Astrocyte (in vitro differentiated cells and primary cell): ENCODE measurements at regions not wholly inside any gene's neighbourhood (a gene's known extent, or its start where the extent isn't known, plus 50 kb on each side); places are given as distances from the start of the nearest gene placed in this dataset.

ENCODE experiments used
- DNase-seq: peaks from one replicate; pipeline ENCODE4 v3.0.0-alpha.2; 2010; ENCODE audit warnings: low read depth
- FAIRE-seq: peaks from 2 replicates; lab custom pipeline; 2011; peaks lifted over from hg19 to GRCh38; lab: Jason Lieb, UNC
- H2AFZ ChIP-seq: 2 replicates; pipeline ENCODE4 v1.6.0; 2012; ENCODE audit warnings: low read depth, low read length, inconsistent platforms
- H3K27ac ChIP-seq: 2 replicates; pipeline ENCODE4 v1.5.1; 2011; ENCODE audit warnings: low read depth, low read length, inconsistent platforms
- H3K27me3 ChIP-seq: 2 replicates; pipeline ENCODE4 v1.6.0; 2011; ENCODE audit warnings: low read length, inconsistent platforms; ENCODE audit not compliant: insufficient read depth
- H3K36me3 ChIP-seq: 2 replicates; pipeline ENCODE4 v1.5.1; 2011; ENCODE audit warnings: low read length, inconsistent platforms; ENCODE audit not compliant: insufficient read depth
- H3K4me1 ChIP-seq: 2 replicates; pipeline ENCODE4 v1.5.1; 2011; ENCODE audit warnings: low read length, inconsistent platforms; ENCODE audit not compliant: insufficient read depth
- H3K4me2 ChIP-seq: 2 replicates; pipeline ENCODE4 v1.6.0; 2012; ENCODE audit warnings: low read length, inconsistent platforms
- H3K4me3 ChIP-seq: 2 replicates; pipeline ENCODE4 v1.5.1; 2011; ENCODE audit warnings: low read depth, mild to moderate bottlenecking, low read length, inconsistent platforms; ENCODE audit not compliant: insufficient read depth
- H3K79me2 ChIP-seq: 2 replicates; pipeline ENCODE4 v1.6.0; 2012; ENCODE audit warnings: mild to moderate bottlenecking, low read length, inconsistent platforms; ENCODE audit not compliant: insufficient read depth
- H3K9ac ChIP-seq: 2 replicates; pipeline ENCODE4 v1.6.0; 2012; ENCODE audit warnings: mild to moderate bottlenecking, low read length, inconsistent platforms
- H3K9me3 ChIP-seq: 2 replicates; pipeline ENCODE4 v1.5.1; 2012; ENCODE audit warnings: low read depth, mild to moderate bottlenecking, low read length, inconsistent platforms; ENCODE audit not compliant: insufficient read depth
- H4K20me1 ChIP-seq: 2 replicates; pipeline ENCODE4 v1.6.0; 2012; ENCODE audit warnings: low read length, inconsistent platforms; ENCODE audit not compliant: insufficient read depth
- H3K27ac Mint-ChIP-seq: one replicate; pipeline ENCODE4 v1.8.0; 2021; ENCODE audit warnings: mild to moderate bottlenecking, mixed read lengths; ENCODE audit not compliant: unreplicated experiment
- H3K27me3 Mint-ChIP-seq: one replicate; pipeline ENCODE4 v1.8.0; 2021; ENCODE audit warnings: low read depth, mixed read lengths; ENCODE audit not compliant: unreplicated experiment
- H3K36me3 Mint-ChIP-seq: one replicate; pipeline ENCODE4 v1.8.0; 2021; ENCODE audit warnings: low read depth, mixed read lengths; ENCODE audit not compliant: unreplicated experiment
- H3K4me1 Mint-ChIP-seq: one replicate; pipeline ENCODE4 v1.8.0; 2021; ENCODE audit warnings: low read depth, mixed read lengths; ENCODE audit not compliant: unreplicated experiment
- H3K4me3 Mint-ChIP-seq: one replicate; pipeline ENCODE4 v1.8.0; 2021; ENCODE audit warnings: mild to moderate bottlenecking, moderate library complexity, mixed read lengths; ENCODE audit not compliant: unreplicated experiment
- H3K9me3 Mint-ChIP-seq: one replicate; pipeline ENCODE4 v1.8.0; 2021; ENCODE audit warnings: mild to moderate bottlenecking, mixed read lengths; ENCODE audit not compliant: unreplicated experiment
- EZH2 ChIP-seq: IDR thresholded peaks from 2 replicates; pipeline ENCODE4 v1.6.1; 2012; ENCODE audit warnings: mild to moderate bottlenecking, low read length, inconsistent platforms; ENCODE audit not compliant: insufficient read depth
- TF ChIP-seq, protein P1 (sequence below): IDR thresholded peaks from 2 replicates; pipeline ENCODE4 v1.5.1; 2011; ENCODE audit warnings: low read depth, mild to moderate bottlenecking, inconsistent platforms, low read length, moderate library complexity; ENCODE audit not compliant: insufficient read depth

GRCh38 chr9:38145526-38146053 lies 76.6 kb upstream of the SHB start:
- Mint-ChIP-seq H3K4me1 (peaks cover 37% of the 10 kb centered on the region), H3K27ac (peak overlapping the region; percentile 10), H3K36me3 (no peaks in the 10 kb centered on the region), H3K4me3 (no peak overlapping the region), H3K27me3 (no peaks in the 10 kb centered on the region), H3K9me3 (peaks cover 2% of the 10 kb centered on the region)
- Histone ChIP-seq H3K4me1 (peaks cover 30% of the 10 kb centered on the region), H2AFZ (no peak overlapping the region), H3K9me3 (no peaks in the 10 kb centered on the region), H3K27ac (no peak overlapping the region), H3K36me3 (no peaks in the 10 kb centered on the region), H3K27me3 (peaks cover 12% of the 10 kb centered on the region), H3K79me2 (no peaks in the 10 kb centered on the region), H3K9ac (no peak overlapping the region), H3K4me3 (no peak overlapping the region), H4K20me1 (no peaks in the 10 kb centered on the region), H3K4me2 (no peak overlapping the region)
- no peak for DNase-seq
- no peak for FAIRE-seq
- TF ChIP-seq, protein P1, sequence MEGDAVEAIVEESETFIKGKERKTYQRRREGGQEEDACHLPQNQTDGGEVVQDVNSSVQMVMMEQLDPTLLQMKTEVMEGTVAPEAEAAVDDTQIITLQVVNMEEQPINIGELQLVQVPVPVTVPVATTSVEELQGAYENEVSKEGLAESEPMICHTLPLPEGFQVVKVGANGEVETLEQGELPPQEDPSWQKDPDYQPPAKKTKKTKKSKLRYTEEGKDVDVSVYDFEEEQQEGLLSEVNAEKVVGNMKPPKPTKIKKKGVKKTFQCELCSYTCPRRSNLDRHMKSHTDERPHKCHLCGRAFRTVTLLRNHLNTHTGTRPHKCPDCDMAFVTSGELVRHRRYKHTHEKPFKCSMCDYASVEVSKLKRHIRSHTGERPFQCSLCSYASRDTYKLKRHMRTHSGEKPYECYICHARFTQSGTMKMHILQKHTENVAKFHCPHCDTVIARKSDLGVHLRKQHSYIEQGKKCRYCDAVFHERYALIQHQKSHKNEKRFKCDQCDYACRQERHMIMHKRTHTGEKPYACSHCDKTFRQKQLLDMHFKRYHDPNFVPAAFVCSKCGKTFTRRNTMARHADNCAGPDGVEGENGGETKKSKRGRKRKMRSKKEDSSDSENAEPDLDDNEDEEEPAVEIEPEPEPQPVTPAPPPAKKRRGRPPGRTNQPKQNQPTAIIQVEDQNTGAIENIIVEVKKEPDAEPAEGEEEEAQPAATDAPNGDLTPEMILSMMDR, result no peak
- no peak for TF ChIP-seq EZH2

GRCh38 chr9:38144421-38144820 lies 75.4 kb upstream of the SHB start:
- H3K4me2 ChIP-seq, result peak overlapping the region; percentile 72
- TF ChIP-seq EZH2, result no peak
- TF ChIP-seq, protein P1, result no peak
- no peaks in the 10 kb centered on the region for H3K36me3 ChIP-seq
- FAIRE-seq (no peak), DNase-seq (peak; percentile 86)
- H3K9me3 ChIP-seq, result no peaks in the 10 kb centered on the region
- Mint-ChIP-seq H3K4me3 (peak overlapping the region; percentile 11), H3K4me1 (peaks cover 34% of the 10 kb centered on the region), H3K27ac (peak overlapping the region; percentile 93), H3K27me3 (no peaks in the 10 kb centered on the region), H3K9me3 (peaks cover 2% of the 10 kb centered on the region), H3K36me3 (no peaks in the 10 kb centered on the region)
- peaks cover 7% of the 10 kb centered on the region for H3K27me3 ChIP-seq
- peak overlapping the region; percentile 38 for H3K27ac ChIP-seq
- no peak overlapping the region for H3K4me3 ChIP-seq
- H4K20me1 ChIP-seq, result no peaks in the 10 kb centered on the region
- H2AFZ ChIP-seq, result no peak overlapping the region
- H3K9ac ChIP-seq, result peak overlapping the region; percentile 32
- H3K4me1 ChIP-seq, result peaks cover 30% of the 10 kb centered on the region
- no peaks in the 10 kb centered on the region for H3K79me2 ChIP-seq

GRCh38 chr9:38141746-38142591 lies 72.9 kb upstream of the SHB start:
- DNase-seq (peak; percentile 91), FAIRE-seq (peak; percentile 95)
- H3K36me3 ChIP-seq, result no peaks in the 10 kb centered on the region
- H3K36me3 Mint-ChIP-seq, result no peaks in the 10 kb centered on the region
- H2AFZ ChIP-seq, result peak overlapping the region; percentile 25
- peak overlapping the region; percentile 82 for H3K27ac ChIP-seq
- H3K4me1 Mint-ChIP-seq, result peaks cover 37% of the 10 kb centered on the region
- H4K20me1 ChIP-seq, result no peaks in the 10 kb centered on the region
- H3K4me1 ChIP-seq, result peaks cover 30% of the 10 kb centered on the region
- peak overlapping the region; percentile 84 for H3K4me3 Mint-ChIP-seq
- H3K9me3 ChIP-seq, result no peaks in the 10 kb centered on the region
- TF ChIP-seq EZH2, result no peak
- TF ChIP-seq, protein P1, result no peak
- no peak overlapping the region for H3K4me3 ChIP-seq
- peak overlapping the region; percentile 62 for H3K9ac ChIP-seq
- H3K79me2 ChIP-seq, result no peaks in the 10 kb centered on the region
- peaks cover 8% of the 10 kb centered on the region for H3K27me3 ChIP-seq
- H3K27ac Mint-ChIP-seq, result peak overlapping the region; percentile 97
- H3K9me3 Mint-ChIP-seq, result no peaks in the 10 kb centered on the region
- peaks cover 4% of the 10 kb centered on the region for H3K27me3 Mint-ChIP-seq
- peak overlapping the region; percentile 78 for H3K4me2 ChIP-seq
